A673 (cell line): ENCODE measurements at regions not wholly inside any gene's neighbourhood (a gene's known extent, or its start where the extent isn't known, plus 50 kb on each side); places are given as distances from the start of the nearest gene placed in this dataset.

Experiments
- CTCF ChIP-seq: fragments of 300-800, 200-600 bp; sonication (generic); conservative IDR thresholded peaks from 2 replicates; pipeline ENCODE4 v1.5.1; 2017; ENCODE audit warnings: low read depth, mild to moderate bottlenecking, antibody characterized with exemption, low read length, moderate library complexity, mixed read lengths
- EZH2 ChIP-seq: fragments of 200-600 bp; sonication (generic); IDR thresholded peaks from 2 replicates; pipeline ENCODE4 v1.6.1; 2017; ENCODE audit warnings: borderline replicate concordance, low read depth, mild to moderate bottlenecking, mixed read lengths, antibody characterized with exemption, low read length; ENCODE audit not compliant: poor library complexity, severe bottlenecking

DNA sequence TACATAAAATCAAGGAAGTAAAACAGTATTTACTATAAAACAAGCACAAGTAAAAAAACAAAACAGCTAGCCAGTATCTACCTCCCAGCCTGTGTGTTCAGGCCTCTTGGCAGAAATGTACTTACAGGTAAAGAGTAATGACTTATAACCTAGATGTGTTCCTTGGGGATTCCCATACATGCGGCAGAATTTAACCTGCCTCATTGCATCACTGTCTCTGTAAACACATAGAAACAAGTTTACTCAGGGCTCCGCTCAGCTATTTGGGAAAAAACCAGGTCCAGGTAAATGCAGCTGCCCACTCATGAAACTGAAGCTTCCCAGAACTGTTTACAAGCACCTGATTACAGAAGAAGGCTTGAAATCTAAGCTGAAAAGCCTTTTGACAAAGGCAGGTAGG lies 50.7 kb upstream of the SERP2 start:
- TF ChIP-seq CTCF (no peak), EZH2 (no peak)
